Nucleus accumbens (tissue), 56 donors: ENCODE measurements at regions not wholly inside any gene's neighbourhood (a gene's known extent, or its start where the extent isn't known, plus 50 kb on each side); places are given as distances from the start of the nearest gene placed in this dataset.

ENCODE experiments used
- DNase-seq, 56 donors: peaks; one replicate each; lab custom pipeline; 2025; lab: John Stamatoyannopoulos, UW

GRCh38 chr2:167388901-167389300 lies 500.6 kb downstream of the XIRP2 start:
- no peak for DNase-seq

- DNase-seq: no peak
Measured at GRCh38 chr2:167388497-167388896, 500.2 kb downstream of the XIRP2 start.

- no peak for DNase-seq
Measured at GRCh38 chr2:167386694-167387093, 498.4 kb downstream of the XIRP2 start.

GRCh38 chr2:167383610-167384194 lies 495.4 kb downstream of the XIRP2 start:
- DNase-seq: no peak

GRCh38 chr2:167381349-167381748 lies 493.1 kb downstream of the XIRP2 start:
- DNase-seq: no peak

GRCh38 chr2:167380555-167380954 lies 492.3 kb downstream of the XIRP2 start:
- no peak for DNase-seq

GRCh38 chr2:167380094-167380493 lies 491.8 kb downstream of the XIRP2 start:
- DNase-seq: no peak

GRCh38 chr2:167369083-167369482 lies 480.8 kb downstream of the XIRP2 start:
- no peak for DNase-seq

GRCh38 chr2:167368371-167368770 lies 480.1 kb downstream of the XIRP2 start:
- peak in 3 of 56 donors; percentile 1 to 35 (median 2) for DNase-seq

- DNase-seq: no peak
Measured at GRCh38 chr2:167365216-167365615, 476.9 kb downstream of the XIRP2 start.

GRCh38 chr2:167361426-167361825 lies 473.1 kb downstream of the XIRP2 start:
- no peak for DNase-seq

GRCh38 chr2:167355821-167356220 lies 467.5 kb downstream of the XIRP2 start:
- DNase-seq: no peak

- no peak for DNase-seq
Measured at GRCh38 chr2:167353605-167354280, 465.5 kb downstream of the XIRP2 start.

- DNase-seq: no peak
Measured at GRCh38 chr2:167345559-167345958, 457.3 kb downstream of the XIRP2 start.

GRCh38 chr2:167342769-167343168 lies 454.5 kb downstream of the XIRP2 start:
- no peak for DNase-seq

- DNase-seq: no peak
Measured at GRCh38 chr2:167340322-167340721, 452.0 kb downstream of the XIRP2 start.

GRCh38 chr2:167336213-167336612 lies 447.9 kb downstream of the XIRP2 start:
- no peak for DNase-seq

GRCh38 chr2:167335541-167335992 lies 447.3 kb downstream of the XIRP2 start:
- DNase-seq: no peak

- no peak for DNase-seq
Measured at GRCh38 chr2:167334146-167334742, 446.0 kb downstream of the XIRP2 start.

- no peak for DNase-seq
Measured at GRCh38 chr2:167333245-167333644, 445.0 kb downstream of the XIRP2 start.

- no peak for DNase-seq
Measured at GRCh38 chr2:167332358-167332757, 444.1 kb downstream of the XIRP2 start.

GRCh38 chr2:167331636-167332232 lies 443.5 kb downstream of the XIRP2 start:
- no peak for DNase-seq
